Epithelial cell of esophagus (primary cell): ENCODE measurements at regions not wholly inside any gene's neighbourhood (a gene's known extent, or its start where the extent isn't known, plus 50 kb on each side); places are given as distances from the start of the nearest gene placed in this dataset.
"Not testable (repeated sequence)": the region's sequence is repeated elsewhere in the genome, so short reads cannot be mapped to it uniquely, and the experiment has no call there.

ENCODE experiments used
- DNase-seq: peaks from one replicate; pipeline ENCODE4 v3.0.0; 2010; ENCODE audit warnings: low read depth
- H3K4me3 ChIP-seq: 2 replicates; pipeline ENCODE4 v1.5.1; 2011; ENCODE audit warnings: mild to moderate bottlenecking, low read length, control low read depth
- CTCF ChIP-seq: IDR thresholded peaks from 2 replicates; pipeline ENCODE4 v1.5.1; 2011; ENCODE audit warnings: low read depth, mild to moderate bottlenecking, low read length, control low read depth, inconsistent platforms; ENCODE audit not compliant: insufficient read depth; ENCODE audit errors: missing control alignments

DNA sequence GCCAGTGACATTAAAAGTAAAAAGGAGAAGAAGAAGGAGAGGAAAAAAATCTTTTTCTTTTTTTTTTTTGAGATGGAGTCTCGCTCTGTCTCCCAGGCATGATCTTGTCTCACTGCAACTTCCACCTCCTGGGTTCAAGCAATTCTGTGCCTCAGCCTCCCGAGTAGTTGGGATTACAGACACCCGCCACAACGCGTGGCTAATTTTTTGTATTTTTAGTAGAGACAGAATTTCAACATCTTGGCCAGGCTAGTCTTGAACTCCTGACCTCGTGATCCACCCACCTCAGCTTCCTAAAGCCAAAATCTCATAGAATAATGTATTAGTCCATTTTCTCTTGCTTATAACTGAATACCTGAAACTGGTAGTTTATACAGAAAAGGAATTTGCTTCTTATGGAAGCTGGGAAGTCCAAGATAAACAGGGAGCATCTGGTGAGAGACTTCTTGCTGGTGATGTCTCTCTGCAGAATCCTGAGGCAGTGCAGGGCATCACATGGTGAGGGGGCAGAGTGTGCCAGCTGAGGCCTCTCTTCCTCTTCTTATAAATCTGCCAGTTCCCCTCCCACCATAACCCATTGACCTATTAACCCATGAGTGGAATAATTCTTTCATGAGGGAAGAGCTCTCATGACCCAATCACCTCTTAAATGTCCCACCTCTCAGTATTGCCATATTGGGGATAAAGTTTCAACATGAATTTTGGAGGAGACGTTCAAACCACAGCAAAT is 466.3 kb downstream of the GADD45G start:
- no peak overlapping the region for H3K4me3 ChIP-seq
- DNase-seq: no peak

DNA sequence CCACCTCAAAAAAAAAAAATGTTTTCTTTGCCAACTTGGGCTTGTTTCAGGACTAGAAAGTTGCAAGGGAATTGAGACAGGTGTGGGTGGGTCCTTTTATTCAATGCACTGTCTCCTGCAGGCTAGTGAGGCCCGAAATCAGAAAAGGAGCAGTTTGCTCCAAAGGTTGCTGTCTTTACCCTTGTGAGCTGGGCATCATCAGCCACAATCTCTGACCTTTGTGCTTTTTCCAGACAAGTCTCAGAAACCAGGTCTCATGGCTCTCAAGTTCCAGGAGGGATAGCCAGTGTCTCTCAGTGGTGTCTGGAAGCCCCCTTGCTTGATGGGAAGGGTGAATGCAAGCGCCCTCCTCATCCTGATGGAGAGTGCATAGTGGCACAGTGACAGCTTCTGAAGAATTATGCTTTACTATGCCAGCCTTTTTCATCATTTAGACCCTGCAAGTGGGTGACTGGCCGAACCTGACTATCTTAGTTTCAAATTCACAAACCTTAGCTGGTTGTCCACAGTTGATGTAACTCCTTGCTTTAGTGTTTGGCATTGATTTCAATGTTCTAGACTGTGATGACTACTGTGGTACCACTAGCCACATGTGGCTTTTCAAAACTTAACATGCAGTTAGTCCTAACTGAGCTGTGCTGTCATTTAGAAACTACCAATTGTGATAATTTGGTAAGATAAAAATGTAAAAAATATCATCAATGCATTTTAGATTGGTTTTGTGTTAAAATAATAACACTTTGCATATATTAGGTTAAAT is 468.6 kb downstream of the GADD45G start:
- DNase-seq: no peak
- TF ChIP-seq CTCF: no peak
- H3K4me3 ChIP-seq: no peak overlapping the region

More for the DNA sequence above, 466.3 kb downstream of the GADD45G start:
- TF ChIP-seq CTCF: no peak

DNA sequence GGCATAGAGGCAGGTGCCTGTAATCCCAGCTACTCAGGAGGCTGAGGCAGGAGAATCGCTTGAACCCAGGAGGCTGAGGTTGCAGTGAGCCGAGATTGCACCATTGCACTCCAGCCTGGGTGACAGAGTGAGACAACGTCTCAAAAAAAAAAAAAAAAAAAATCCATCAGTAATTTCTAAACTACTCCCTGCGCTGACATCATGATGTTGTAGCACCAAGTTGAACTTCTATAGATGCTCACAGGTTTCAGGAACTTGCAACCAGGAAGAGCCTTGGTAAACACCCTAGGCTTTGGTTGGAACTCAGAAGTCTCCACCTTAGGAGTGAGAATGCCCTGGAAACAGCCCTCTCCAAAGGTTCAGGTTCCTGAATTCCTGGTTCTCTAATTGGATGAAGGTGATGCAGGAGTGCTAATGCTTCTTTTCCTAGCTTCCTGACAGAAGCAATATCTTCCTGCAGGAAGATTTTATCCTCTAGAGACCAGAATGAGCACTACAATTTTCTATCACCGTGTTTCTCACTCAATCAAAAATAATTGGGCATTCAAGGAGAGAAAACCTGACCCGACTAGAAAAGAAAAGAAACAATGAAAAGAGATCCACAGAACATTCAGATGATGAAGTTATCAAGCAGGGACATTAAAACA is 469.6 kb downstream of the GADD45G start:
- H3K4me3 ChIP-seq: no peak overlapping the region
- no peak for DNase-seq
- TF ChIP-seq CTCF: no peak

- not testable (repeated sequence) for H3K4me3 ChIP-seq, DNase-seq
These were observed 472.8 kb downstream of the GADD45G start for GRCh38 chr9:90077598-90077997.

DNA sequence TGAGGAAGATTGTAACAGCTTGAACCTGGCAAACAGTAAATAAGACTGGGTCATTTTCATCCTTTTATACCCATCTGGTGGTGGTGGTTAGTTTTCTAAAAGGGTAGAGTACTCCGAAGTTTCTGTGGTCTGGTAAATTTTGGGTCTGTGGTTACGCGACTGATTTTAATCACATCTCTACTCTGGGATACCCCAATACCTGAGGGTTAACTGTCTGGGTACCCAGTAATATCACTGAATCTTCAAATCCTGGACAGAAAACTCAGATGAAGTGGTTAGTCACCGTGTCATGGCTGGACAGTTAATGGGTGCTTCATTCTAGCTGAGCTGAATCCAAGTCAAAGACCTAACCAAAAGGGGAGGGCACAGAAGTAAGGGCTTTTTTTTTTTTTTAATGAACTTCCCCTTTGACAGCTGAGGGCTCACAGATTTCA is 474.2 kb downstream of the GADD45G start:
- TF ChIP-seq CTCF: no peak
- DNase-seq: no peak
- no peak overlapping the region for H3K4me3 ChIP-seq

- no peak for TF ChIP-seq CTCF
- H3K4me3 ChIP-seq: no peak overlapping the region
- no peak for DNase-seq
These were observed 480.8 kb downstream of the GADD45G start for GRCh38 chr9:90085633-90086032.

GRCh38 chr9:90086101-90086511 is 481.3 kb downstream of the GADD45G start:
- TF ChIP-seq CTCF: no peak
- no peak for DNase-seq
- H3K4me3 ChIP-seq: no peak overlapping the region
